GM21423 (cell line): ENCODE measurements at regions not wholly inside any gene's neighbourhood (a gene's known extent, or its start where the extent isn't known, plus 50 kb on each side); places are given as distances from the start of the nearest gene placed in this dataset.
"Not testable (repeated sequence)": the region's sequence is repeated elsewhere in the genome, so short reads cannot be mapped to it uniquely, and the experiment has no call there.

Source experiments
- ATAC-seq: cut with Tn5 transposase; IDR thresholded peaks from one replicate; pipeline ENCODE4 v1.9.1; 2021; ENCODE audit warnings: mild to moderate bottlenecking, moderate library complexity; ENCODE audit not compliant: unreplicated experiment

GRCh38 chr6:12538881-12539357 is 177.6 kb upstream of the PHACTR1 start:
- ATAC-seq: no peak

- not testable (repeated sequence) for ATAC-seq
These were observed 174.1 kb upstream of the PHACTR1 start for GRCh38 chr6:12542319-12543115.

GRCh38 chr6:12543953-12544352 is 172.6 kb upstream of the PHACTR1 start:
- ATAC-seq: no peak

GRCh38 chr6:12544821-12545565 is 171.6 kb upstream of the PHACTR1 start:
- ATAC-seq: no peak

GRCh38 chr6:12545619-12546409 is 170.8 kb upstream of the PHACTR1 start:
- no peak for ATAC-seq

- no peak for ATAC-seq
These were observed 170.1 kb upstream of the PHACTR1 start for GRCh38 chr6:12546410-12547002.

- ATAC-seq: no peak
These were observed 168.0 kb upstream of the PHACTR1 start for GRCh38 chr6:12548526-12548925.

- ATAC-seq: not testable (repeated sequence)
These were observed 167.1 kb upstream of the PHACTR1 start for GRCh38 chr6:12549445-12549844.

- not testable (repeated sequence) for ATAC-seq
These were observed 161.7 kb upstream of the PHACTR1 start for GRCh38 chr6:12554820-12555219.

GRCh38 chr6:12555267-12555666 is 161.3 kb upstream of the PHACTR1 start:
- ATAC-seq: no peak

- ATAC-seq: no peak
These were observed 160.8 kb upstream of the PHACTR1 start for GRCh38 chr6:12555781-12556180.

GRCh38 chr6:12557765-12558164 is 158.8 kb upstream of the PHACTR1 start:
- no peak for ATAC-seq

- no peak for ATAC-seq
These were observed 156.3 kb upstream of the PHACTR1 start for GRCh38 chr6:12560315-12560714.

- no peak for ATAC-seq
These were observed 149.9 kb upstream of the PHACTR1 start for GRCh38 chr6:12566618-12567123.

- ATAC-seq: no peak
These were observed 148.9 kb upstream of the PHACTR1 start for GRCh38 chr6:12567682-12568081.

- no peak for ATAC-seq
These were observed 146.9 kb upstream of the PHACTR1 start for GRCh38 chr6:12569646-12570045.

- no peak for ATAC-seq
These were observed 146.0 kb upstream of the PHACTR1 start for GRCh38 chr6:12570461-12571030.

GRCh38 chr6:12572896-12573827 is 143.4 kb upstream of the PHACTR1 start:
- no peak for ATAC-seq

GRCh38 chr6:12575961-12576360 is 140.6 kb upstream of the PHACTR1 start:
- no peak for ATAC-seq
